ENCODE measurements at regions not wholly inside any gene's neighbourhood (a gene's known extent, or its start where the extent isn't known, plus 50 kb on each side); places are given as distances from the start of the nearest gene placed in this dataset.
A peak's percentile ranks its signal among the peaks of the same experiment; 100 is the strongest.
"Not testable (repeated sequence)": the region's sequence is repeated elsewhere in the genome, so short reads cannot be mapped to it uniquely, and the experiment has no call there.

DNA sequence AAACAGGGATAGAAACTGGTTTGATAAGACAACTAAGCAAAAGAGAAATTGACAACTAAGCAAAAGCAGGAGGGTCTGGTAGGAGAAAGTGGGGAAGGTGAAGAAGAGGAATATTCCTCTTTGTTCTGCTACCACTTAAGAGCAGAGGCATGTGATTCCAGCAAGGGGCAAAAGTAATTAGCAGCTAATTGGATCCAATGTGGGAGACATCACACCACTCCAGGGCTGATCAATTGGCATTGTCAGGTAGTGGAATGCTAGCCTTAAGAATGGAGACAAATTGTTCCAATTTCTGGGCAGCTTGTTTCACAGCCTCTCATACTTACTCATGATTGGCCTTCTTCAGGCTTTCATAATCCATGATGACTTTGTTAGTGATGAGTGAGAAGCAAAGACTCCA, 547.1 kb upstream of the GCFC2 start:
- DNase-seq (ENCODE audit: low read depth): no peak

DNA sequence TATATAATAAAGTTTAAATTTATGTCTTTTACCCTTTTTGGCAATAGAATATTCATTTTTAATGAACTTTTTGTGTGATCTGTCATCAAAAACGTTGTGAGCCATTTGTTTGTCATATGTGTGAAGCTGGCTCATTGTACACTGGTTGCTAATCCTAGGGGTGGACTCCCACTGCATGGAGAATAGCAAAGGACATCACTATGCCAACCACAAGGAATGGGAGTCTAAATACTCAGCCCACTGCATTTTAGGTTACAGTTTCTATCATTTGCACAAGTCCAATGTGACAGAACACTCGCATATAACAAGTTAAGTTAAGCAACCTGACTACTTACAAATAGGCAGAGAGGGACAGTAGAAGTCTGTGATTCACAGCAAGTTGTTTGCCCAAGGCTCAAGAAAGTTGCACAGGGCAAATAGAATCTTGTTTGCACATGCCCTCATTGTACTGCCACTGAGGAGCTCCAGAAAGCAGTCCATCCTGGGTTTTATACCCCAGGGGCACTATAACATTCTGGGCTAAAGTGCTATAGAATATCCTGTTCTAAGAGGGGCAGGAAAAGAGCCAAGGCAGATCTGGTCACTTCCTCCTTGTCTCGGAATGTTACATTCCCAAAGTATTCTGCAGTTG, 545.9 kb upstream of the GCFC2 start:
- DNase-seq (ENCODE audit: low read depth): no peak

DNA sequence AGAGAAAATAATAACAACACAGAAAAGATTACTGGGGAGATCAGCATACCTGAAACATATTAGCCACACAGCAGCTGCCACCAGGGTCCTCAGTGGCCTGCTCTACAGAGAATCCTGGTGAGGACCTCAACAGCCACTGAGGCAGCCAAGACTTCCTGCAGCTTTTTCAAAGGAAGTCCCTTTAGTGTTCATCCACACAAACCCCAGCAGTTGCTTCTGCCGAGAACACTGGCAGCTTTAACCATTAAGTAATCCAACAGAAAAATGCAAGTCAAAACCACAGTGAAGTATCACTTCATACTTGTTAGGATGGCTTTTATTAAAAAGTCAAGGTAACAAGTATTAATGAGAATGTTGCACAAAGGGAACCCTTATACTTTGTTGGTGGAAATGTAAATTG, 542.0 kb upstream of the GCFC2 start:
- DNase-seq (ENCODE audit: low read depth): no peak

DNA sequence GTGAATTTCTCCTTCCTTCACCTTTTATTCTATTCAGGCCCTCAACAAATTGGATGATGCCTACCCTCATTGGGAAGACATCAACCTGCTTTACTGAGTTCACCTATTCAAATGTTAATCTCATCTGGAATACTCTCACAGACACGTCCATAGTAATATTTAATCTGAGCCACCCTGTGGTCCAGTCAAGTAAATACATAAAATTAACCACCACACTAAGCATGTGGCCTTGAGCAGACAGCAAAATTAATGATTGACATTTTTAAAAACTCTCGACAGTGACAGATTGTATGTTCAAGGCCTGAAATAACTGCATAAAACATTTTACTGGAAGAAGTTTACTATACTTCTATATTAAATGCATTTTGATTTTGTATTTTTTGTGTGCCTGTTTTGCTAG, 540.6 kb upstream of the GCFC2 start:
- no peak for DNase-seq (ENCODE audit: low read depth)

DNA sequence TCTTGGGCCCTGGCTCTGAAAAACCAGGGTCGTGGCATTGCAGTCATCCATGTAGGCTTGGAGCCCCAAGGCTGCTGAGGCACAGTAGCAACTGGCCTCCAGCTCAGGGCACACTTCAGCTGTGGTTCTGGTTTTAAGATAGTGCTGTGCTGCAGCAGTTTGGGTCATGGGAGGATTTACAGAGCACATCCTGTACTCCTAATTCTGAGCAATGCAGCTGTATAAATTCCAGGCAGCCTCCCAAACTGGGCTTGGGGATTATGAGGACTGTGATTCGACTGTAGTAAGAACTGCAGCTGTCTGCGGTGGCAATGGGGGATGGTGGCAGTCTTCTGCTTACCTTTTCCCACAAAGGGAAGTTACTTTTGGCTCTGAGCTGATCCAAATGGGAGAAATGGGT, 536.3 kb upstream of the GCFC2 start:
- no peak for DNase-seq (ENCODE audit: low read depth)

DNA sequence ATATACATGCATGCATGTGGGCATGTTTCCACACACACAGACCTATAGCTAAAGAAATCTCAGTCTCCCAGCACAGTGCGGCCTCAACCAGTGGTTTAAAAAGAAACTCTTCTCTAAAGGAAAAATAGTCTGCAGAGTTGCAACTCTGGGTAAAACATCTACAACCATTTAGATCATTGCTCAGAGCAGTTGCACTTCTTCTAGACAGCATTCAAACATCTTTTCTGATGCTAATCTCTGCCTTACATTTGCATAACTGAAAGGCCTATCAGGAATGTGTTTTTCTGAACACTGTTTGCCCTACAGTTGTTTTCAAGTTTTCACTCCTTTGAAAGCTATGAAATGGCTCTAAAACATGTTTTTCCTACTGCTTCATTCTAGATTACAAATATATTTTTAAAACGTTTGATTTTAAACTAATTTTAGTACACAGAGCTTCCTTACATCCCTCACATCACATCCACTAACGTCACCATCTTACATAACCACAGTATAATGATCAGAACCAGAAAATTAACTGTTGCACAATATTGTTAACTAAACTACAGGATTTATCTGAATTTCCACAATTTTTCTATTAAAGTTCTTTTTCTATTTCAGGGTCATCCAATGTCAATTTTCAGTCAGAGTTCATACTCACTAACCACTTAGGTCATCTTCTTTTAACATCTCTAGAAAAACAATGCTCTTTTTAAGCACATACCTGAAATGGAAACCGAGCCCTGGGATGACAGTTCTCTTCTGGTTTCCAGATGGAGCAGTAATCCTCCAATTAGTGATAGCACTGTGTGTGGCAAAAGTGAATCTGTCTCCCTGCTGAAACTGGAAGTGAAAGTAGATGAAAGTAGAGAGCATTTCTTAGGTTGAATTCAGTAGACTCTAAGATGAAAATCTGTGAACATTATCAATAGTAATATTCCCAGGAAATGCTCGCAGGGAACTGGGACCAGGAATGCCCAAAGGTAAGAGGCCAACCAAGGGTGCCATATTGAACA, 501.6 kb upstream of the GCFC2 start:
- DNase-seq (ENCODE audit: low read depth): no peak

DNA sequence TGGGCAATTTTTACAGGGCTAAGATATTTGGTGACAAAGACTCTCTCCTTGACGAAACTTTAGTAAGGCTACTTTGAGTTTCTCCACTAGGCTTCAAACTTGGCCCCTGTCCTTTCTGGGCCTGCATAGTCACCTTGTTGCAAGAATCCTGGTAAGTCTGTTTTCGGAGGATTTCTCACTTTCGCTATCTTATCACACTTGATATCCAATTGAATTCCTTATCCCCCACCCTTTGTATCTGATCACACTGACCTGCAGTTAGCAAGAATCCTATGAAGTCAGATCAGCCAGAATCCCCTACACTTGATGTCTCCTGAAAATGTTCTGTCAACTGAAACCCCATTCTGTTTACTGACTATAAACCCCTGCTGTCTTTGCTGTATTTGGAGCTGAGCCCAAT, 499.8 kb upstream of the GCFC2 start:
- DNase-seq (ENCODE audit: low read depth): no peak

DNA sequence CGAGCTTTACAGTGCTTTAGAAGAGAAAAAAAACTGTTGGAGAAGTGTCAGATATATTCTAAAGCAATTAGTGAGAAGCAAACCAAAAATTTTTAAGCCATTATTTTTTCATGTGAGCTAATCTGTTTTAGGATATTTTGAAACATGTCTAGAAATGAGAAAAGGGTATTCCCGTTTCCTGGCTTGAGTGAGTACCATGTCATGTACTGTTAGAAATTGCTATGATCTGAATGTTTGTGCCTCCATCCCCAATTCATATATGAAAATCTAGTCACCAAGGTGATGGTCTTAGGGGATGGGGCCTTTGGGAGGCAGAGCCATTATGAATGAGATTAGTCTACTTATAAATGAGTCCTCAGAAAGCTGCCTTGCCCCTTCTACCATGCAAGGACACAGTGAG, 493.3 kb upstream of the GCFC2 start:
- DNase-seq (ENCODE audit: low read depth): no peak

DNA sequence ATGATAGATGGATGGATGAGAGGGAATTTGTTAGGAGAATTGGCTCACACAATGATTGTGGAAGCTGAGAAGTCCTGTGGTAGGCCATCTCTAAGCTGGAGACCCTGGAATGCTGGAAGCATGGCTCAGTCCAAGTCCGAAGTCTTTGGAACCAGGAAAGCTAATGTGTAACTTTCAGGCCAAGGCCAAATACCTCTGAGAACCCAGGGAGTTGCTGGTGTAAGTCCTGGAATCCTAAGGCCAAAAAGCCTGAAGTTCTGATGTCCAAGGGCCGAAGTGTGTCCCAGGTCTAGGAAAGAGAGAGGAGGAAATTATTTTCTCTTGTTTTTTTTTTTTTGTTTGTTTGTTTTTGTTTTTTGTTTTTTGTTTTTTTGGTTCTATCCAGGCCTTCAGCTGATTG, 492.2 kb upstream of the GCFC2 start:
- DNase-seq (ENCODE audit: low read depth): no peak

DNA sequence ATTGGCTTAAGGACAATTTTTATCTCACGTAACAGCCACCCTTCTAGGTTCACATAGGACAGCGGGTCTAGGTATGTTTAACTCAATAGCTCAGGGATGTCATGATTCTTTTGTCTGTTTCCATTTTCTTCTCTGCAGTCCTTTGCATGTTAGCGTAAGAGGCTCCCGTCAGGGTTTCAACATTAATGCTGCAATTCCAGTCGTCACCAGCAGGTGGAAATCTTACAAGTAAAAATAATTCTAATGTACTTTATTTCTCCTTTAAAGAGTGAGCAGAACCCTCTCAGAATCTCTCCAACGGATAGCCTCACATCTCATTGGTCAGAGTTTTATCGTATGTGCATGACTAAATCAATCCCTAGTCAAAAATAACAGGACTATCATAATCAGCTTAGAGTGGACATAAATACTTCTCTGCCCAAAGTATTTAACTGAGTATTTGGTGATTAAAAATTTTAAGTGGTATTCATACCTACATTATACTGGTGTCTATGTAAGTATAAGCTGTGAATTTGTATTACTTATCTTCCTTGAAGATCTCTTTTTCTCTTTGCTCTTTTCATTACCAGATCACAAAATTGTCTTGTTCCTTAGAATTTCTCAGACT, 487.2 kb upstream of the GCFC2 start:
- DNase-seq (ENCODE audit: low read depth): peak; percentile 4

DNA sequence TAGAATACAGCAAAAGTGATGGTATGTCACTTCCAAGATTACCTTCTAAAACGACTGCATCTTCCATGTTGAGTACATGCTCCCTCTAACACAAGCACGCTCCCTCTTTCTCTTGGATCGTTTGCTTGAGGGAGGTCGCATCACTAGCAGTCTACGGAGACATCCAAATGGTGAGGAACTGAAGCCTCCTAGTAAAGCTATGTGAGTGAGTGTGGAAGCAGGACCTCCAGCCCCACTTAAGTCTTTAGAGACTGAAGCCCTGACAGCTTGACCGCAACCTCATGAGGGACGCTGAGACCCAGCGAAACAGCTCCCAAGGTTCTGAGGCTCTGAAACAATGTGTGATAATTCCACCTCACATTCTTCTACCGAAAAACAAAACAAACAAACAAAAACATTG, 486.7 kb upstream of the GCFC2 start:
- DNase-seq (ENCODE audit: low read depth): no peak

DNA sequence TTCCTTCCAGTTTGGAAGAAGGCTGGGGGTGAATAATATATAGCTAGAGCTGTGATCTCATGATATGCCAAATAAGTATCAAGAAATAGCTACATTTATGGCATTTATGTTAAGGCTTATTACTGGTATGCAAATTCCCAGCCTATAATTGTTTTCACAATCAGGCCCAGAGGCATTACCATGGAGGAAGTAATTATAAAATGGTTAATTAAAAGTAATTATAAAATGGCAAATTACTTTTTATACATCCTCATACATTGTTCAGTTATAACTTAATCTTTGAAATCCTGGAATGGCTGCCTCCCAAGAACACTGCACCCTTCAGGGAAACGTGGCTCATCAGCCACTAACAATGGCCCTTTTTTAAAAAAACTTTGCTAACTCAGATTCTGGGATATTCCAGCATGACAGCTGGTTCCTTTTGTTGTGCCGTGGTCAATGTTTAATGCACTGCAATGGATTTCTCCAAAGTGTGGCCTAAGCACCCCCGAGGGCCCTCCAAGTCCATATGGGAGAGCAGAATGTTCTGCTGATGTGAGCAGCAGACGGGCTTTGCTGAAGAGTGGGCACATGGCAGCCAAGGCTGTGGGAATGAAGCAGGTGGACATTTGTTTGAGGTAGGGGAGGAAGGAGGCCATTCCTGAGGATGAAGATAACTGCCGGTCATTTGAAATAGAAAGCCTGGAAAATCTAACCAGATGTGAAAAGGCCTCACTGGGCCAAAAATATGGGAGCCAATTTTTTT, 483.5 kb upstream of the GCFC2 start:
- DNase-seq (ENCODE audit: low read depth): no peak

DNA sequence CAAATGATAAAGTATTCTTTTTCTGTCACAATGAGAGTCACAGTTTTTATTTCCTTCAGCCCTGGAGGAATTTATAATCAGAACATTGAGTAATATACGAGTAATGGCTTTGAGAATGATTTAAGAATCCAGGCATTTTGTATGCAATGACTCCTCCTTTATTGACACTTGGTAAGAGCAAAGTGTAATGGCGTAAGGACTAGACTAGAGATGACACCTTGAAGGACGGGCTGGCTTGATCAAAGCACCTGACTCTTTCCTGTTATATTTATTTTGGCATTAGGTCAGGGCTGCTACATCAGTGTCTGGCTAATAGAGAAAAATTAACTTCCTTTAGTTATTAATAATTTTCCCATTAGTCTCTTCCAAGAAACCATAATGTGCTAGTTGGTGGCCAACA, 482.4 kb upstream of the GCFC2 start:
- no peak for DNase-seq (ENCODE audit: low read depth)

DNA sequence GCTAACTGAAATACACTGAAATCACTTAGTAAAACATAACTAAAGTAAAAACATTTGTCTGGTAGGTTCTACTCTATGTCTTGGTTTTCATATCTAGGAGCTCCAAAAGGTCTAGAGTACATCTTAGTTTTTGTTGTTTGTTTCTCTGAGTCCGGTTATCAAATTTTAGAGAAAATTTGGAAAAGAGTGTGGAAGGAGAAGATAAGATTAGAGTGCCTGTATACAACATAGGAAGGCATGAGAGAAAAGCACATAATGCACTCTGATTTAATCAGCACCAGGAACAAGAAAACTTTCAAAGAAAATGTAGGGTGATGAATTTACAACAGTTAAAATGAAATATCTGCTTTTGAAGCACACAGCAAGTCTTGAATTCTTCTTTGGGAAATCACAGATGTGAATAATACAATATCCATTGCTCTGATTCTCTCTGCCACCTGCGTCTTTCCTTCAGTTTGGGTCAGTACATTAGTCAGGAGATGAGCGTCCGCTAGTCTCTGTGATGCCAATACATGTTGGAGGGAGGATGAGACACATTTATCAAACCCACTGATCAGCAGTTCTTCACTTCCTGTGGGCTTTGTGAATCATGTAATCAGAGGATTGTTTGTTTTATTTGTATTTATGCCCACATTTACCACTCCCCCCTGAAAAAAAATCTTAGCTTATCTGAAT, 477.8 kb upstream of the GCFC2 start:
- DNase-seq (ENCODE audit: low read depth): no peak

DNA sequence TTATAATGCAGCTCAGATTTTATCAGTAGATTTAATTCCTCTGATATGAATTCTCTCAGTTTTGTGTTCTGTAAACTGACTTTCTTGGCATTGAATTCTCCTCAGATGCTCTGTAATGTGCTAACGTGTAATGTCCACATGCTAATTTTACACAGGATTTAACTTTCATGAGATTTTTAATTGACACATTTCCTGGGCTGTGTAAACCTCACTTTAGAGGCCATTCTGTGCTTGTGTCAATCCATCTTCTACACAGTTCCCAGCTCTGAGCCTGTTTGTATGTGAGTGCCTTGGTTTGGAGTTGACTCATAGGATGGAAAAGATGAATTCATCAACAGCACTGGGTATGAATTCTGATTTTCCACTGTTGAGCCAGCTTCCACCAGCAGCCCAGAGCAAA, 476.7 kb upstream of the GCFC2 start:
- no peak for DNase-seq (ENCODE audit: low read depth)

DNA sequence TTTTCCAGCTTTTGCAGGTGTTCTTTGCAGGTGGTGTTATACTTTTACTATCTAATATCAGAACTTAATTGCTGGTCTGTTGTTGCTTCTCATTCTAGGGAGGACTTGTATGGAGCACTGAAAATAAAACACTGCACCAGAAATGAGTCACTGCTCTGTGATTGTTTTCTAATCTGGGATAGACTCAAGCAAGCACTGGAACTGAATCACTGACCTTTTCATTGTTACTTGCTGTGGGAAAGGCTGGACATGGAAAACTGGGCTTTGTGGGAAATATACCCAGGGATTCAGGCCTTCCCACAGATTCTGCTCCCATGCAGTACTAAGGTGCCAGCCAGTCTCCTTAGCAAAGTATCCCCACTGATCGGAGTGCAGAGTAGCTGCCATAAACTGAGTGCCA, 470.0 kb upstream of the GCFC2 start:
- DNase-seq (ENCODE audit: low read depth): no peak

DNA sequence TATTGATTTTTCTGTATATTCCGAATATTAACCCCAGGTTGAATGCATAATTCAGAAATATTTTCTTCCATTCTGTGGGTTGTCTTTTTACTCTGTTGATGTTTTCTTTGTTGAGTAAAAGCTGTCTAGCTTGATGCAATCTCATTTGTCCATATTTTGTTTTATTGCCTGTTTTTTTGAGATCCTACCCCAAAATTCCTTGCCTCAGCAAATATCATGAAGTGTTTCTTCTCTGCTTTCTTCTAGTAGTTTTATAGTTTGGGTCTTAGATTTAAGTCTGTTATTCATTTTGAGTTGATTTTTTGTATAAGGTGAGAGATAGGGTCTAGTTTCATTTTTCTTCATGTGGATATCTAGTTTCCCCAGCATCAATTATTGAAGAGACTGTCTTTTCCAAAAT, 467.9 kb upstream of the GCFC2 start:
- no peak for DNase-seq (ENCODE audit: low read depth)

DNA sequence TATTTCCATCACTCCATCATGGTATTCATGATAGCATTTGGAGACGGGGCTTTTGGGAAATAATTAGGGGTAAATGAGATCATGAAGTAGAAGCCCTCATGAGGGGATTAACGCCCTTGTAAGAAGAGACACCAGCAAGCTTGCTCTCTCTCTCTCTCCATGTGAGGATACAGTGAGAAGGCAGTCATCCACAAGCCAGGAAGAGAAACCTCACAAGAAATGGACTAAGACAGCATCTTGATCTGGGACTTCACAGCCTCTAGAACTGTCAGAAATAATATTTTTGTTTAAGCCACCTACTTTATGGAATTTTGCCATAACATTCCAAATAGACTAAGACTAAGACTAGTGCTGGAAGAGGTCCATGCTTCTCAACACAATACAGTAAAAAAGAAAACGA, 464.6 kb upstream of the GCFC2 start:
- DNase-seq (ENCODE audit: low read depth): no peak

DNA sequence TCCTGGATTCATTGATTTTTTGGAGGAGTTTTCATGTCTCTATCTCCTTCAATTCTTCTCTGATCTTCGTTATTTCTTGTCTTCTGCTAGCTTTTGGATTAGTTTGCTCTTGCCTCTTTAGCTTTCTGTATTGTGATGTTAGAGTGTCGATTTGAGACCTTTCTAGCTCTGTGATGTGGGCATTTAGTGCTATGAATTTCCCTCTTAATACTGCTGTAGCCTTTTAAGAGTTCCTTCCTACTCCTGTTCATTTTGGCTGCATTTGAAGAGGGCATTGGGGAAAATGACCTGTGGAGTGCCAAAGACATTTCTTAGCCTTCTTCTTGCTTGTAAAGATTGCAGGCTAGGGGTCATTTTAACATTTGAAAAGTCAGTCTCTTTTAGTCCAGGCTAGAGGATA, 463.8 kb upstream of the GCFC2 start:
- no peak for DNase-seq (ENCODE audit: low read depth)

DNA sequence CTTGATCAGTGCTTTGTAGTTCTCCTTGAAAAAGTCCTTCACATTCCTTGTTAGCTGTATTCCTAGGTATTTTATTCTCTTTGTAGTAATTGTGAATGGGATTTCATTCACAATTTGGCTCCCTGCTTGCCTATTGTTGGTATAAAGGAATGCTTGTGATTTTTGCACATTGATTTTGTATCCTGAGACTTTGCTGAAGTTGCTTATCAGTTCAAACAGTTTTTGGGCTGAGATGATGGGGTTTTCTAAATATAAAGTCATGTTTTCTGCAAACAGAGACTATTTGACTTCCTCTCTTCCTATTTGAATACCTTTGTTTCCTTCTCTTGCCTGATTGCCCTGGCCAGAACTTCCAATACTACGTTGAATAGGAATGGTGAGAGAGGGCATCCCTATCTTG, 462.5 kb upstream of the GCFC2 start:
- not testable (repeated sequence) for DNase-seq (ENCODE audit: low read depth)

DNA sequence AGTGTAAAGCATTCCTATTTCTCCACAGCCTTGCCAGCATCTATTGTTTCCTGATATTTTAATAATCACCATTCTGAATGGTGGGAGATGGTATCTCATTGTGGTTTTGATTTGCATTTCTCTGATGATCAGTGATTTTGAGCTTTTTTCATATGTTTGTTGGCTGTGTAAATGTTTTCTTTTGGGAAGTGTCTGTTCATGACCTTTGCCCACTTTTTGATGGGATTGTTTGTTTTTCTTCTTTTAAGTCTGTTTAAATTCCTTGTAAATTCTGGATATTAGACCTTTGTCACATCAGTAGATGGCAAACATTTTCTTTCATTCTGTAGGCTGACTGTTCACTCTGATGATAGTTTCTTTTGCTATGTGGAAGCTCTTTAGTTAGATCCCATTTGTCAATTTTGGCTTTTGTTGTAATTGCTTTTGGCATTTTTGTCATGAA, 461.5 kb upstream of the GCFC2 start:
- not testable (repeated sequence) for DNase-seq (ENCODE audit: low read depth)

DNA sequence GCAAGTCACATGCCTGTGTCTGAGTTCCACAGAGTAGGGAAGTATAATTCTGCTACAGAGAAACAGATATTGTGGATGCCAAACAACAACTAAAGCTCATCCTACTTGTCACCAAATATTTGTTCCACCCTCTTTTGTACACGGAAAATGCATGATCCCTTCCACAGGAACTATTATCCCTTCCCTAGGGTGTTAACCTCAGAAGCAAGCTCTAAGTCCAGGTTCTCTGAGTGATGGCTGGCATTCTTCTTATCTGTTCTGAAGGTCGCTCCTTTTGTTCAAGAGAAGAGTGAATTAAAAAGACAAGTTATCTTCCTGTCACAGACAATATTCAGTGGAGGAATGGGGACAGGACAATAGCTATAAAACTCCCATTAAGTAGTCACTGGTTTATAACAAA, 460.1 kb upstream of the GCFC2 start:
- no peak for DNase-seq (ENCODE audit: low read depth)

Data from stimulated activated CD8-positive, alpha-beta memory T cell treated with anti-CD3 and anti-CD28 coated beads, Interleukin-7, amount 100 ng/mL, for 24 hours (primary cell).